HepG2 (cell line): ENCODE measurements at regions not wholly inside any gene's neighbourhood (a gene's known extent, or its start where the extent isn't known, plus 50 kb on each side); places are given as distances from the start of the nearest gene placed in this dataset.

ENCODE experiments used
- ETV5 ChIP-seq: IDR thresholded peaks from 2 replicates; pipeline ENCODE4 v1.6.1; 2018; ENCODE audit warnings: missing biosample characterization, missing genetic modification reagents, inconsistent platforms, borderline replicate concordance
- JDP2 ChIP-seq: sonication (generic); formaldehyde crosslinking; IDR thresholded peaks from 2 replicates; pipeline ENCODE4 v1.8.1; 2022; ENCODE audit warnings: missing genetic modification reagents, borderline replicate concordance
- JUND ChIP-seq: sonication (generic); formaldehyde crosslinking; IDR thresholded peaks from 2 replicates; pipeline ENCODE4 v1.8.0; 2022; ENCODE audit warnings: mild to moderate bottlenecking, missing genetic modification reagents
- TBL1XR1 ChIP-seq: fragments of 150-350 bp; IDR thresholded peaks from 2 replicates; pipeline ENCODE4 v1.6.1; 2014; ENCODE audit warnings: borderline replicate concordance, low read length; ENCODE audit not compliant: partially characterized antibody
- TP53 ChIP-seq: sonication (generic); formaldehyde crosslinking; conservative IDR thresholded peaks from 2 replicates; pipeline ENCODE4 v1.4.0; 2020; ENCODE audit warnings: missing genetic modification reagents
- ZBTB7A ChIP-seq: sonication (generic); formaldehyde crosslinking; IDR thresholded peaks from 2 replicates; pipeline ENCODE4 v1.8.0; 2022; ENCODE audit warnings: mild to moderate bottlenecking, missing genetic modification reagents
- ZC3H4 ChIP-seq: sonication (generic); formaldehyde crosslinking; IDR thresholded peaks from 2 replicates; pipeline ENCODE4 v1.4.0; 2020; ENCODE audit warnings: missing genetic modification reagents, borderline replicate concordance
- ZKSCAN1 ChIP-seq: fragments of 150-350 bp; IDR thresholded peaks from 2 replicates; pipeline ENCODE4 v1.6.1; 2014; ENCODE audit warnings: low read length
- ZNF232 ChIP-seq: sonication (generic); formaldehyde crosslinking; IDR thresholded peaks from 2 replicates; pipeline ENCODE4 v1.4.0; 2020; ENCODE audit warnings: missing genetic modification reagents, borderline replicate concordance
- ZNF274 ChIP-seq: sonication (generic); formaldehyde crosslinking; IDR thresholded peaks from 2 replicates; pipeline ENCODE4 v1.5.1; 2020; ENCODE audit warnings: mild to moderate bottlenecking, missing genetic modification reagents
- ZNF441 ChIP-seq: sonication (generic); formaldehyde crosslinking; IDR thresholded peaks from 2 replicates; pipeline ENCODE4 v1.7.0; 2021; ENCODE audit warnings: missing genetic modification reagents, borderline replicate concordance
- ZSCAN9 ChIP-seq: IDR thresholded peaks from 2 replicates; pipeline ENCODE4 v1.6.1; 2016; ENCODE audit warnings: borderline replicate concordance
- TF ChIP-seq, protein P1 (sequence below): sonication (generic); formaldehyde crosslinking; IDR thresholded peaks from 2 replicates; pipeline ENCODE4 v1.5.0; 2020; ENCODE audit warnings: mild to moderate bottlenecking, missing genetic modification reagents, moderate library complexity
- TF ChIP-seq, protein P2 (sequence below): sonication (generic); formaldehyde crosslinking; IDR thresholded peaks from 2 replicates; pipeline ENCODE4 v1.8.1; 2022; ENCODE audit warnings: low read depth, mild to moderate bottlenecking, missing genetic modification reagents

DNA sequence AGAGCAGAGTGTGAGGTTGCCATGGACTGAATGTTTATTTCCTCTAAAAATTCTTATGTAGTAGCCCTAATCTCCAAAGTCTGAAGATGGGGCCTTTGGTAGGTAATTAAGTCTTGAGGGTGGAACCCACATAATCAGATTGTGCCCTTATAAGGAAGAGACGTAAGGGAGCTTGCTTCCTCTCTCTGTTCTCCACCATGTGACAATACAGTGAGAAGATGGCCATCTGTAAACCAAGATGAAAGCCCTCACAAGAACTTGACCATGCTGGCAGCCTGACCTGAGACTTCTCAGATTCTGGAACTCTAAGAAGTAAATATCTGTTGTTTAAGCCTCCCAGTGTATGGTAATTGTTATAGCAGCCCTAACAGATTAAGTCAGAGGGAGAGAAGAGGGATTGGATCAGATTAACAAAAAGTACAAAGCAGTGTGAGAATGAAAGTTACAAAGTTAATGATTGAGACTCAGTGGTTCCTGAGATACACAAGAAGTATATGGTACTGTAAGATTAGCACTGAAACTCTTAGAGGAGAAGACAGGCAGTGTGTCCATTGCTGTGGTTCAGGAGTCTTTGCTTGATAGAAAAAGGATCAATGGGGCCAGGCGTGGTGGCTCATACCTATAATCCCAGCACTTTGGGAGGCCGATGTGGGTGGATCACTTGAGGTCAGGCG is 82.5 kb upstream of the GC start:
- TF ChIP-seq JDP2 (CRISPR knock-in tag) (no peak), ZNF232 (CRISPR knock-in tag) (no peak), ZKSCAN1 (no peak), ZNF274 (no peak), ZSCAN9 (CRISPR knock-in tag) (no peak), TBL1XR1 (no peak), JUND (CRISPR knock-in tag) (no peak), ZBTB7A (CRISPR knock-in tag) (no peak), ZC3H4 (CRISPR knock-in tag) (no peak), ETV5 (no peak), ZNF441 (CRISPR knock-in tag) (no peak), TP53 (CRISPR knock-in tag) (no peak)
- TF ChIP-seq, protein P1, sequence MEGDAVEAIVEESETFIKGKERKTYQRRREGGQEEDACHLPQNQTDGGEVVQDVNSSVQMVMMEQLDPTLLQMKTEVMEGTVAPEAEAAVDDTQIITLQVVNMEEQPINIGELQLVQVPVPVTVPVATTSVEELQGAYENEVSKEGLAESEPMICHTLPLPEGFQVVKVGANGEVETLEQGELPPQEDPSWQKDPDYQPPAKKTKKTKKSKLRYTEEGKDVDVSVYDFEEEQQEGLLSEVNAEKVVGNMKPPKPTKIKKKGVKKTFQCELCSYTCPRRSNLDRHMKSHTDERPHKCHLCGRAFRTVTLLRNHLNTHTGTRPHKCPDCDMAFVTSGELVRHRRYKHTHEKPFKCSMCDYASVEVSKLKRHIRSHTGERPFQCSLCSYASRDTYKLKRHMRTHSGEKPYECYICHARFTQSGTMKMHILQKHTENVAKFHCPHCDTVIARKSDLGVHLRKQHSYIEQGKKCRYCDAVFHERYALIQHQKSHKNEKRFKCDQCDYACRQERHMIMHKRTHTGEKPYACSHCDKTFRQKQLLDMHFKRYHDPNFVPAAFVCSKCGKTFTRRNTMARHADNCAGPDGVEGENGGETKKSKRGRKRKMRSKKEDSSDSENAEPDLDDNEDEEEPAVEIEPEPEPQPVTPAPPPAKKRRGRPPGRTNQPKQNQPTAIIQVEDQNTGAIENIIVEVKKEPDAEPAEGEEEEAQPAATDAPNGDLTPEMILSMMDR (CRISPR knock-in tag), result no peak
- TF ChIP-seq, protein P2, sequence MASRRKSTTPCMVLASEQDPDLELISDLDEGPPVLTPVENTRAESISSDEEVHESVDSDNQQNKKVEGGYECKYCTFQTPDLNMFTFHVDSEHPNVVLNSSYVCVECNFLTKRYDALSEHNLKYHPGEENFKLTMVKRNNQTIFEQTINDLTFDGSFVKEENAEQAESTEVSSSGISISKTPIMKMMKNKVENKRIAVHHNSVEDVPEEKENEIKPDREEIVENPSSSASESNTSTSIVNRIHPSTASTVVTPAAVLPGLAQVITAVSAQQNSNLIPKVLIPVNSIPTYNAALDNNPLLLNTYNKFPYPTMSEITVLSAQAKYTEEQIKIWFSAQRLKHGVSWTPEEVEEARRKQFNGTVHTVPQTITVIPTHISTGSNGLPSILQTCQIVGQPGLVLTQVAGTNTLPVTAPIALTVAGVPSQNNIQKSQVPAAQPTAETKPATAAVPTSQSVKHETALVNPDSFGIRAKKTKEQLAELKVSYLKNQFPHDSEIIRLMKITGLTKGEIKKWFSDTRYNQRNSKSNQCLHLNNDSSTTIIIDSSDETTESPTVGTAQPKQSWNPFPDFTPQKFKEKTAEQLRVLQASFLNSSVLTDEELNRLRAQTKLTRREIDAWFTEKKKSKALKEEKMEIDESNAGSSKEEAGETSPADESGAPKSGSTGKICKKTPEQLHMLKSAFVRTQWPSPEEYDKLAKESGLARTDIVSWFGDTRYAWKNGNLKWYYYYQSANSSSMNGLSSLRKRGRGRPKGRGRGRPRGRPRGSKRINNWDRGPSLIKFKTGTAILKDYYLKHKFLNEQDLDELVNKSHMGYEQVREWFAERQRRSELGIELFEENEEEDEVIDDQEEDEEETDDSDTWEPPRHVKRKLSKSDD (CRISPR knock-in tag), result no peak
